CD4-positive, alpha-beta T cell treated with Interleukin-6 for 4 hours (primary cell): ENCODE measurements at regions not wholly inside any gene's neighbourhood (a gene's known extent, or its start where the extent isn't known, plus 50 kb on each side); places are given as distances from the start of the nearest gene placed in this dataset.

Experiments used
- DNase-seq: peaks from one replicate; pipeline ENCODE4 v3.0.0-alpha.2; 2020; ENCODE audit warnings: mixed read lengths

DNA sequence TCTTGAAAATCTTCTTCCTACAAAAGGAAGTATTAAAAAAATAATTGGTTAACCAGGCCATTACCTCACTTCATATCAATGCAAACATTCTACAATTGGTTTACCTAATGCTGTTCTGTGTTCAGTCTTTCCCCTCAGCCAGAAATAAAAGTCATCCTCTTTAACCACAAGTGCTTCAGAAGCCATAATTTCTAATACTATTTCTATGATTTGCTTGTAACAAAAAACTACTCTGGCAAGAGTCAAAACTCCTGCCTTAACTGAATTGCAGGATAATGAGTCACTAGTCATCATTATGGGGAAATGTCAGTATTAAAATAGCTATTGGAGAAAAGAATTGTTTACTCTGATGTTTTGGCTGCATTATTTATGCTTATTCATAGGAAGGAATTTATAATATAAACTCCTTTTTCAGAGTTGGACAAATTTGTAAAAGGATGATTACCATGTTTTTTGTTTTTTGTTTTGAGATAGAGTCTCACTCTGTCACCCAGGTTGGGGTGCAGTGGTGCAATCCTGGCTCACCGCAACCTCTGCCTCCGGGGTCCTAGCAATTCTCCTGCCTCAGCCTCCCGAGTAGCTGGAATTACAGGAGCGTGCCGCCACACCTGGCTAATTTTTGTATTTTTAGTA is 55.5 kb upstream of the ODAD2 start:
- no peak for DNase-seq

DNA sequence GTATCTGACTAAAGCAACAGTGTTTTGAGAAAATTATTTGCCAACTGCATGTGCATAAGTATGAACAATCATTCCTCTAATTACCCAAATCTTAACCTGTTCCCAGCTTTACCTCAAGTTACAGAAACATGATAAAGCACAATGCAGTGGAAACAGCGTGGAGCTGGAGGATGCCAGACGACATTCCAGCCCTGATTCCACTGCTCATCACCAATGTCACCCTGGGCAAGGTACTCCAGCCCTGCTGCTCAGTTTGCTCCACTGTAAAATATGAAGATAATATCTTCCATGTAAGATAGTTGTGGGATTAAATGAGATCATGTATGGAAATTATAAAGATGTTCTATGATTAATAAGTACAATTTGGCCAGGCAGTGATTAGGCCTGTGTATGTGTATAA is 50.4 kb upstream of the ODAD2 start:
- DNase-seq, result no peak
